Spleen (tissue), 11 donors: ENCODE measurements at regions not wholly inside any gene's neighbourhood (a gene's known extent, or its start where the extent isn't known, plus 50 kb on each side); places are given as distances from the start of the nearest gene placed in this dataset.

Experiments
- DNase-seq: peaks from one replicate; pipeline ENCODE4 v3.0.0-alpha.2; 2020
- H3K27ac ChIP-seq, 8 donors: fragments of 200-600 bp; sonication (generic) in 7 of 8; 1 replicate in 4 of 8; 2 replicates in 4 of 8; pipeline versions ENCODE4 v1.5.0 to v1.8.0; 2016 to 2021; ENCODE audit warnings: inconsistent platforms in 4 of 8, mild to moderate bottlenecking in 4 of 8, moderate library complexity in 1 of 8
- H3K27me3 ChIP-seq, 7 donors: fragments of 200-600 bp; sonication (generic) in 6 of 7; replicated peaks in 1 of 7; 1 replicate in 4 of 7; 2 replicates in 3 of 7; pipeline versions ENCODE4 v1.5.0 to v1.8.0; 2016 to 2021; ENCODE audit warnings: inconsistent platforms in 3 of 7, mild to moderate bottlenecking in 1 of 7
- H3K36me3 ChIP-seq, 6 donors: fragments of 200-600 bp; sonication (generic) in 5 of 6; 1 replicate in 4 of 6; 2 replicates in 2 of 6; pipeline versions ENCODE4 v1.5.0 to v1.8.0; 2016 to 2021; ENCODE audit warnings: inconsistent platforms in 2 of 6
- H3K4me1 ChIP-seq, 6 donors: fragments of 200-600 bp; sonication (generic) in 5 of 6; 1 replicate in 3 of 6; 2 replicates in 3 of 6; pipeline versions ENCODE4 v1.5.0 to v1.8.0; 2016 to 2021; ENCODE audit warnings: inconsistent platforms in 3 of 6
- H3K4me3 ChIP-seq, 8 donors: fragments of 200-600 bp; sonication (generic) in 7 of 8; 1 replicate in 4 of 8; 2 replicates in 4 of 8; pipeline versions ENCODE4 v1.5.0 to v1.8.0; 2016 to 2021; ENCODE audit warnings: inconsistent platforms in 4 of 8, mild to moderate bottlenecking in 4 of 8, moderate library complexity in 2 of 8
- H3K9me3 ChIP-seq, 8 donors: fragments of 200-600 bp; sonication (generic) in 7 of 8; 1 replicate in 4 of 8; 2 replicates in 4 of 8; pipeline versions ENCODE4 v1.5.0 to v1.8.0; 2016 to 2021; ENCODE audit warnings: inconsistent platforms in 4 of 8
- CTCF ChIP-seq, 11 experiments: fragments of 200-600 bp in 7 of 11; fragments of 450-650 bp in 4 of 11; sonication (generic) in 4 of 11; IDR thresholded peaks in 8 of 11; conservative IDR thresholded peaks in 3 of 11; 1 replicate in 7 of 11; 2 replicates in 4 of 11; pipeline versions ENCODE4 v1.4.0 to v1.8.0; 2016 to 2021; ENCODE audit warnings: antibody characterized with exemption in 11 of 11, inconsistent platforms in 4 of 11, mild to moderate bottlenecking in 1 of 11
- POLR2A ChIP-seq, 3 donors: fragments of 450-650 bp; IDR thresholded peaks; one replicate each; pipeline ENCODE4 v1.5.1; 2017; ENCODE audit warnings: antibody characterized with exemption in 3 of 3, mild to moderate bottlenecking in 1 of 3
- POLR2AphosphoS5 ChIP-seq, 3 donors: sonication (generic); formaldehyde crosslinking; IDR thresholded peaks; one replicate each; pipeline ENCODE4 v1.5.1; 2017; ENCODE audit warnings: antibody characterized with exemption in 3 of 3
- WGBS, 5 donors: extraction: QIAGEN DNeasy Blood & Tissue Kit in 3 of 5; methylation state at CpG; one replicate each; pipeline versions ENCODE4 v1.1.5 to v1.1.7; 2013 to 2018; 5-methylcytosine and 5-hydroxymethylcytosine counted together
- intact Hi-C: fragments of 100-400 bp; cut with DNase I; formaldehyde crosslinking; loops from one replicate; pipeline ENCODE4 v1.15.0; 2023; ENCODE audit warnings: low total_unique reads
- donor health status: healthy with polysubstance abuse.
- donor health status: DM: no; HTN: no; CAD: no; lungs with moderate emphysema.
- donor health status: DM: no; HTN: no; CAD: no.
- donor health status: Bipolar disorder and iron deficiency.
- donor health status: healthy.
- donor health status: DM: no; HTN: no; CAD: no.
- donor health status: DM: yes; HTN: yes; CAD: no.

- H3K9me3 ChIP-seq: no peaks in the 10 kb centered on the region
- H3K4me1 ChIP-seq: no peaks in the 10 kb centered on the region
- TF ChIP-seq CTCF (IDR thresholded peaks at IDR 0.05 in 8 of 11, conservative IDR thresholded peaks at IDR 0.05 in 3 of 11): no peak
- no peak for TF ChIP-seq POLR2AphosphoS5 (IDR thresholded peaks at IDR 0.05)
- no peak for TF ChIP-seq POLR2A (IDR thresholded peaks at IDR 0.05)
- DNase-seq: no peak
- H3K36me3 ChIP-seq: no peaks in the 10 kb centered on the region
- H3K27ac ChIP-seq: no peak overlapping the region
- no peaks in the 10 kb centered on the region for H3K27me3 ChIP-seq
- no peak overlapping the region for H3K4me3 ChIP-seq
- intact Hi-C loops: no loop called here
These were observed 245.2 kb downstream of the RBM26 start for GRCh38 chr13:79160818-79161217.

- Histone ChIP-seq H3K4me3 (no peak overlapping the region), H3K27ac (no peak overlapping the region), H3K9me3 (no peaks in the 10 kb centered on the region), H3K4me1 (no peaks in the 10 kb centered on the region), H3K27me3 (no peaks in the 10 kb centered on the region), H3K36me3 (no peaks in the 10 kb centered on the region)
- intact Hi-C loops: no loop called here
- TF ChIP-seq CTCF (IDR thresholded peaks at IDR 0.05 in 8 of 11, conservative IDR thresholded peaks at IDR 0.05 in 3 of 11) (no peak), POLR2A (IDR thresholded peaks at IDR 0.05) (no peak), POLR2AphosphoS5 (IDR thresholded peaks at IDR 0.05) (no peak)
- WGBS, 5 donors: 27 to 35% (median 32%) methylated on average over 2 of the region's 2 CpGs
- DNase-seq: no peak
These were observed 250.2 kb downstream of the RBM26 start for GRCh38 chr13:79155883-79156282.

GRCh38 chr13:79149210-79149609, 256.8 kb downstream of the RBM26 start:
- 60 to 84% (median 80%) methylated on average over 1 of the region's 1 CpG for WGBS, 5 donors

GRCh38 chr13:79141082-79141481, 265.0 kb downstream of the RBM26 start:
- Histone ChIP-seq H3K27me3 (no peaks in the 10 kb centered on the region), H3K9me3 (no peaks in the 10 kb centered on the region), H3K27ac (no peak overlapping the region), H3K36me3 (no peaks in the 10 kb centered on the region), H3K4me3 (no peak overlapping the region), H3K4me1 (no peaks in the 10 kb centered on the region)
- WGBS, 5 donors: 85 to 92% (median 91%) methylated on average over 3 of the region's 3 CpGs
- DNase-seq: no peak
- TF ChIP-seq POLR2AphosphoS5 (IDR thresholded peaks at IDR 0.05) (no peak), CTCF (IDR thresholded peaks at IDR 0.05 in 8 of 11, conservative IDR thresholded peaks at IDR 0.05 in 3 of 11) (no peak), POLR2A (IDR thresholded peaks at IDR 0.05) (no peak)
- intact Hi-C loops: no loop called here

More at GRCh38 chr13:79149210-79149609, 256.8 kb downstream of the RBM26 start:
- intact Hi-C loops: no loop called here
- Histone ChIP-seq H3K27ac (no peak overlapping the region), H3K36me3 (no peaks in the 10 kb centered on the region), H3K9me3 (peaks cover 0 to 10% (median 0%) of the 10 kb centered on the region in 8 donors), H3K27me3 (no peaks in the 10 kb centered on the region), H3K4me1 (no peaks in the 10 kb centered on the region), H3K4me3 (no peak overlapping the region)
- no peak for DNase-seq
- TF ChIP-seq CTCF (IDR thresholded peaks at IDR 0.05 in 8 of 11, conservative IDR thresholded peaks at IDR 0.05 in 3 of 11): no peak
- no peak for TF ChIP-seq POLR2A (IDR thresholded peaks at IDR 0.05)
